H1 (cell line): ENCODE measurements at regions not wholly inside any gene's neighbourhood (a gene's known extent, or its start where the extent isn't known, plus 50 kb on each side); places are given as distances from the start of the nearest gene placed in this dataset.
"Not testable (repeated sequence)": the region's sequence is repeated elsewhere in the genome, so short reads cannot be mapped to it uniquely, and the experiment has no call there.

ENCODE experiments used
- CTCF ChIA-PET: fragments of 300-600 bp; sonication (Branson Sonifier 250); formaldehyde crosslinking; loops from one replicate; lab custom pipeline; 2021; ENCODE audit not compliant: partially characterized antibody; lab: Charles Lee
- POLR2A ChIA-PET: fragments of 300-600 bp; sonication (Branson Sonifier 250); formaldehyde crosslinking; loops from one replicate; lab custom pipeline; 2021; ENCODE audit warnings: inconsistent platforms; ENCODE audit not compliant: partially characterized antibody; lab: Charles Lee
- DNase-seq, 2 experiments: peaks; one replicate each; pipeline versions ENCODE4 v3.0.0 to v3.0.0-alpha.2; 2010 to 2022; ENCODE audit warnings: low spot score in 2 of 2, low read depth in 1 of 2, mixed read lengths in 1 of 2
- FAIRE-seq: peaks from 2 replicates; lab custom pipeline; 2011; peaks lifted over from hg19 to GRCh38; lab: Jason Lieb, UNC
- H2AFZ ChIP-seq: 2 replicates; pipeline ENCODE4 v1.8.1; 2012; ENCODE audit warnings: low read length, inconsistent platforms
- H2AK5ac ChIP-seq: 2 replicates; pipeline ENCODE4 v1.6.1; 2013; ENCODE audit warnings: low read depth, low read length
- H2BK120ac ChIP-seq: replicated peaks from 2 replicates; pipeline ENCODE3; 2013; ENCODE audit warnings: low read depth, low read length, inconsistent platforms
- H2BK12ac ChIP-seq: 2 replicates; pipeline ENCODE4 v1.6.1; 2013; ENCODE audit warnings: low read depth, low read length
- H2BK15ac ChIP-seq: 2 replicates; pipeline ENCODE4 v1.6.1; 2013; ENCODE audit warnings: low read length
- H2BK20ac ChIP-seq: 2 replicates; pipeline ENCODE4 v1.6.1; 2013; ENCODE audit warnings: low read length
- H2BK5ac ChIP-seq: 2 replicates; pipeline ENCODE4 v1.6.1; 2013; ENCODE audit warnings: low read depth, low read length
- H3K14ac ChIP-seq: 2 replicates; pipeline ENCODE4 v1.6.1; 2013; ENCODE audit warnings: inconsistent platforms; ENCODE audit not compliant: insufficient read length
- H3K18ac ChIP-seq: 2 replicates; pipeline ENCODE4 v1.6.1; 2013; ENCODE audit warnings: low read length; ENCODE audit errors: extremely low read depth
- H3K23ac ChIP-seq: 2 replicates; pipeline ENCODE4 v1.6.1; 2013; ENCODE audit warnings: inconsistent platforms; ENCODE audit not compliant: insufficient read length
- H3K23me2 ChIP-seq: 2 replicates; pipeline ENCODE4 v1.6.1; 2013; ENCODE audit warnings: low read depth, low read length
- H3K27ac ChIP-seq: 2 replicates; pipeline ENCODE4 v1.6.1; 2011; ENCODE audit warnings: low read depth, low read length, inconsistent platforms
- H3K27me3 ChIP-seq, 4 experiments: replicated peaks in 1 of 4; 1 replicate in 1 of 4; 2 replicates in 3 of 4; pipeline versions ENCODE4 v1.6.1 to v1.8.1; 2011 to 2013; ENCODE audit warnings: low read length in 3 of 4, mild to moderate bottlenecking in 3 of 4, inconsistent platforms in 2 of 4, mixed read lengths in 2 of 4, moderate library complexity in 1 of 4; ENCODE audit not compliant: control insufficient read depth in 3 of 4, insufficient read depth in 3 of 4; ENCODE audit errors: extremely low read depth in 1 of 4
- H3K36me3 ChIP-seq, 4 experiments: 2 replicates each; pipeline versions ENCODE4 v1.6.1 to v1.8.1; 2011 to 2013; ENCODE audit warnings: mild to moderate bottlenecking in 4 of 4, low read length in 3 of 4, moderate library complexity in 2 of 4, control low read depth in 1 of 4, inconsistent platforms in 1 of 4; ENCODE audit not compliant: insufficient read depth in 4 of 4, control insufficient read depth in 2 of 4
- H3K4ac ChIP-seq: replicated peaks from 2 replicates; pipeline ENCODE3; 2013; ENCODE audit warnings: low read length, low read depth, mixed read lengths, inconsistent platforms; ENCODE audit not compliant: insufficient read length
- H3K4me1 ChIP-seq, 4 experiments: replicated peaks in 1 of 4; 1 replicate in 1 of 4; 2 replicates in 3 of 4; pipeline versions ENCODE4 v1.6.1 to v1.8.1; 2011 to 2013; ENCODE audit warnings: low read length in 3 of 4, inconsistent platforms in 2 of 4, mixed read lengths in 1 of 4; ENCODE audit not compliant: insufficient read depth in 4 of 4, control insufficient read depth in 3 of 4
- H3K4me2 ChIP-seq, 2 experiments: 2 replicates each; pipeline versions ENCODE4 v1.6.1 to v1.8.1; 2011 to 2013; ENCODE audit warnings: low read depth in 2 of 2, low read length in 2 of 2, control low read depth in 1 of 2, inconsistent platforms in 1 of 2, mild to moderate bottlenecking in 1 of 2; ENCODE audit not compliant: insufficient read depth in 1 of 2
- H3K4me3 ChIP-seq, 4 experiments: fragments of 200-600, 300-600 bp in 1 of 4; sonication (generic), shearing (Covaris generic), sonication (Bioruptor Twin) in 1 of 4; 2 replicates each; pipeline versions ENCODE4 v1.5.1 to v1.8.1; 2011 to 2016; ENCODE audit warnings: low read length in 4 of 4, low read depth in 3 of 4, control low read depth in 2 of 4, inconsistent platforms in 2 of 4, mild to moderate bottlenecking in 2 of 4, mixed read lengths in 1 of 4, moderate library complexity in 1 of 4; ENCODE audit not compliant: insufficient read depth in 2 of 4; ENCODE audit errors: extremely low read depth in 1 of 4
- H3K56ac ChIP-seq: replicated peaks from 2 replicates; pipeline ENCODE3; 2013; ENCODE audit warnings: low read depth, mild to moderate bottlenecking, mixed read lengths, low read length, inconsistent platforms; ENCODE audit not compliant: insufficient read length
- H3K79me1 ChIP-seq: 2 replicates; pipeline ENCODE4 v1.6.1; 2013; ENCODE audit warnings: low read depth, low read length, control low read depth
- H3K79me2 ChIP-seq, 2 experiments: 2 replicates each; pipeline versions ENCODE4 v1.6.1 to v1.8.1; 2012 to 2013; ENCODE audit warnings: low read length in 2 of 2, mild to moderate bottlenecking in 2 of 2, inconsistent platforms in 1 of 2; ENCODE audit not compliant: insufficient read depth in 2 of 2, control insufficient read depth in 1 of 2
- H3K9ac ChIP-seq, 4 experiments: replicated peaks in 1 of 4; 1 replicate in 1 of 4; 2 replicates in 3 of 4; pipeline versions ENCODE4 v1.6.1 to v1.8.1; 2011 to 2013; ENCODE audit warnings: low read depth in 3 of 4, low read length in 3 of 4, control low read depth in 2 of 4, mild to moderate bottlenecking in 2 of 4, moderate library complexity in 2 of 4, inconsistent platforms in 1 of 4; ENCODE audit errors: extremely low read depth in 1 of 4
- H3K9me3 ChIP-seq, 2 experiments: 2 replicates each; pipeline versions ENCODE4 v1.6.1 to v1.8.1; 2012 to 2013; ENCODE audit warnings: mild to moderate bottlenecking in 2 of 2, moderate library complexity in 2 of 2, control low read depth in 1 of 2, inconsistent platforms in 1 of 2, low read depth in 1 of 2, low read length in 1 of 2, mixed read lengths in 1 of 2; ENCODE audit not compliant: insufficient read depth in 2 of 2
- H4K20me1 ChIP-seq, 2 experiments: replicated peaks in 1 of 2; 2 replicates each; pipeline versions ENCODE3 to v1.8.1; 2011 to 2013; ENCODE audit warnings: inconsistent platforms in 2 of 2, low read length in 2 of 2, mild to moderate bottlenecking in 1 of 2; ENCODE audit not compliant: insufficient read depth in 2 of 2, control insufficient read depth in 1 of 2
- H4K5ac ChIP-seq: 2 replicates; pipeline ENCODE4 v1.6.1; 2013; ENCODE audit warnings: low read length, low read depth, mixed read lengths, inconsistent platforms; ENCODE audit not compliant: insufficient read length
- H4K8ac ChIP-seq: 2 replicates; pipeline ENCODE4 v1.8.0; 2013; ENCODE audit warnings: mild to moderate bottlenecking, moderate library complexity, low read length, inconsistent platforms; ENCODE audit not compliant: insufficient read depth; ENCODE audit errors: extremely low read depth
- H4K91ac ChIP-seq: replicated peaks from 2 replicates; pipeline ENCODE3; 2013; ENCODE audit warnings: low read length, mixed read lengths, inconsistent platforms; ENCODE audit not compliant: insufficient read length
- WGBS, 2 experiments: shearing (Covaris generic) in 1 of 2; methylation state at CpG; one replicate each; pipeline versions ENCODE4 v1.1.6 to v1.1.7; 2013 to 2015; ENCODE audit warnings: low lambda C conversion rate in 2 of 2, mixed read lengths in 2 of 2, inconsistent platforms in 1 of 2, low coverage in 1 of 2, missing lambda C conversion rate in 1 of 2; ENCODE audit not compliant: insufficient replicate concordance in 2 of 2, insufficient coverage in 1 of 2, insufficient read length in 1 of 2; ENCODE audit errors: extremely low coverage in 1 of 2, missing lambda C conversion rate in 1 of 2; 5-methylcytosine and 5-hydroxymethylcytosine counted together

GRCh38 chr2:8603356-8603755, 78.5 kb upstream of the ID2 start:
- H4K91ac ChIP-seq, H3K23me2 ChIP-seq, FAIRE-seq, H3K4me1 ChIP-seq, H2BK5ac ChIP-seq, H3K56ac ChIP-seq, H3K36me3 ChIP-seq, H3K9me3 ChIP-seq, H2BK15ac ChIP-seq, H3K18ac ChIP-seq, H3K23ac ChIP-seq, H3K4me2 ChIP-seq, H2BK20ac ChIP-seq, H3K4ac ChIP-seq, H3K27ac ChIP-seq, H3K14ac ChIP-seq, H2AK5ac ChIP-seq, H3K9ac ChIP-seq, DNase-seq, H3K4me3 ChIP-seq, H3K79me2 ChIP-seq, H2BK120ac ChIP-seq, H4K5ac ChIP-seq, H2BK12ac ChIP-seq, H3K79me1 ChIP-seq, POLR2A ChIA-PET, H2AFZ ChIP-seq, H3K27me3 ChIP-seq, H4K8ac ChIP-seq, H4K20me1 ChIP-seq, CTCF ChIA-PET: not testable (repeated sequence)
- 97% methylated on average over 4 of the region's 4 CpGs; no CpG with 5 or more reads in 1 of the 2 experiments for WGBS, 2 experiments
